PC-3 (cell line): ENCODE measurements at regions not wholly inside any gene's neighbourhood (a gene's known extent, or its start where the extent isn't known, plus 50 kb on each side); places are given as distances from the start of the nearest gene placed in this dataset.

Source experiments
- EZH2 ChIP-seq: fragments of 300-600 bp; sonication (generic); IDR thresholded peaks from one replicate; pipeline ENCODE4 v1.6.1; 2017; ENCODE audit warnings: antibody characterized with exemption, mild to moderate bottlenecking, low read length; ENCODE audit not compliant: unreplicated experiment
- TF ChIP-seq, protein P1 (sequence below): fragments of 300-600 bp; sonication (generic); conservative IDR thresholded peaks from 2 replicates; pipeline ENCODE4 v1.5.1; 2017; ENCODE audit warnings: antibody characterized with exemption, low read depth, mild to moderate bottlenecking, low read length

DNA sequence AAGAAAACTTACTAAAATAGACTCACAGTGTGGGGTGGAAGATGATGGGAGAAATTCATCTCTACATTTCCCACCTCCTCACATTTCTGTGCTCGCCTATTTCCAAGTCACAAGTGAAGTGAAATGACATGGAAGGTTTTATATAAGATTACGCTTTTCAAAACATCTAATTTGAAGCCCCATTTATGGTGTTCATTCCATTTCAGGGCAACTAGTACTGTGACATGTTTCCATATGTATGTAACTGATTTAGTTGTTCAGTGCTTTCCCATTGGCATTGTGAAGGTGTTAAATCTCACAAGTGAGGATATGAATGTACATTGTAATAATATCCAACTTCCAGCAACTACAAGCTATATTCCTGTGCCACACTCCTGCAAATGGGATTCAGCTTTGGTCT is 1174.8 kb downstream of the CDH11 start:
- TF ChIP-seq, protein P1, sequence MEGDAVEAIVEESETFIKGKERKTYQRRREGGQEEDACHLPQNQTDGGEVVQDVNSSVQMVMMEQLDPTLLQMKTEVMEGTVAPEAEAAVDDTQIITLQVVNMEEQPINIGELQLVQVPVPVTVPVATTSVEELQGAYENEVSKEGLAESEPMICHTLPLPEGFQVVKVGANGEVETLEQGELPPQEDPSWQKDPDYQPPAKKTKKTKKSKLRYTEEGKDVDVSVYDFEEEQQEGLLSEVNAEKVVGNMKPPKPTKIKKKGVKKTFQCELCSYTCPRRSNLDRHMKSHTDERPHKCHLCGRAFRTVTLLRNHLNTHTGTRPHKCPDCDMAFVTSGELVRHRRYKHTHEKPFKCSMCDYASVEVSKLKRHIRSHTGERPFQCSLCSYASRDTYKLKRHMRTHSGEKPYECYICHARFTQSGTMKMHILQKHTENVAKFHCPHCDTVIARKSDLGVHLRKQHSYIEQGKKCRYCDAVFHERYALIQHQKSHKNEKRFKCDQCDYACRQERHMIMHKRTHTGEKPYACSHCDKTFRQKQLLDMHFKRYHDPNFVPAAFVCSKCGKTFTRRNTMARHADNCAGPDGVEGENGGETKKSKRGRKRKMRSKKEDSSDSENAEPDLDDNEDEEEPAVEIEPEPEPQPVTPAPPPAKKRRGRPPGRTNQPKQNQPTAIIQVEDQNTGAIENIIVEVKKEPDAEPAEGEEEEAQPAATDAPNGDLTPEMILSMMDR = no peak
- no peak for TF ChIP-seq EZH2
